HG02981 (cell line): ENCODE measurements at regions not wholly inside any gene's neighbourhood (a gene's known extent, or its start where the extent isn't known, plus 50 kb on each side); places are given as distances from the start of the nearest gene placed in this dataset.

Experiments
- ATAC-seq: cut with Tn5 transposase; IDR thresholded peaks from one replicate; pipeline ENCODE4 v1.9.1; 2021; ENCODE audit warnings: mild to moderate bottlenecking, moderate library complexity; ENCODE audit not compliant: unreplicated experiment

GRCh38 chr3:70899816-70900215 is 587.4 kb upstream of the MDFIC2 start:
- no peak for ATAC-seq

- ATAC-seq: no peak
These were observed 577.6 kb upstream of the MDFIC2 start for GRCh38 chr3:70890020-70890394.

- ATAC-seq: no peak
These were observed 577.0 kb upstream of the MDFIC2 start for GRCh38 chr3:70889162-70890019.

GRCh38 chr3:70885636-70886035 is 573.2 kb upstream of the MDFIC2 start:
- no peak for ATAC-seq

- ATAC-seq: no peak
These were observed 569.7 kb upstream of the MDFIC2 start for GRCh38 chr3:70882104-70882503.

GRCh38 chr3:70880421-70880820 is 568.0 kb upstream of the MDFIC2 start:
- no peak for ATAC-seq

GRCh38 chr3:70876154-70876553 is 563.7 kb upstream of the MDFIC2 start:
- ATAC-seq: no peak

GRCh38 chr3:70874196-70874595 is 561.8 kb upstream of the MDFIC2 start:
- ATAC-seq: no peak

- ATAC-seq: no peak
These were observed 561.2 kb upstream of the MDFIC2 start for GRCh38 chr3:70873686-70874085.

- ATAC-seq: no peak
These were observed 559.6 kb upstream of the MDFIC2 start for GRCh38 chr3:70871909-70872656.

GRCh38 chr3:70870576-70870975 is 558.1 kb upstream of the MDFIC2 start:
- no peak for ATAC-seq

- ATAC-seq: no peak
These were observed 556.1 kb upstream of the MDFIC2 start for GRCh38 chr3:70868561-70868960.

GRCh38 chr3:70863049-70863448 is 550.6 kb upstream of the MDFIC2 start:
- no peak for ATAC-seq

- no peak for ATAC-seq
These were observed 549.4 kb upstream of the MDFIC2 start for GRCh38 chr3:70861855-70862254.

- no peak for ATAC-seq
These were observed 548.8 kb upstream of the MDFIC2 start for GRCh38 chr3:70861234-70861633.

- no peak for ATAC-seq
These were observed 545.5 kb upstream of the MDFIC2 start for GRCh38 chr3:70857916-70858315.

GRCh38 chr3:70856414-70857162 is 544.1 kb upstream of the MDFIC2 start:
- peak; percentile 71 for ATAC-seq

- no peak for ATAC-seq
These were observed 542.7 kb upstream of the MDFIC2 start for GRCh38 chr3:70855149-70855548.

- no peak for ATAC-seq
These were observed 541.7 kb upstream of the MDFIC2 start for GRCh38 chr3:70854108-70854507.

- ATAC-seq: no peak
These were observed 540.9 kb upstream of the MDFIC2 start for GRCh38 chr3:70853161-70853944.
